Muscle of arm (tissue), 1 donor: ENCODE measurements at regions not wholly inside any gene's neighbourhood (a gene's known extent, or its start where the extent isn't known, plus 50 kb on each side); places are given as distances from the start of the nearest gene placed in this dataset.
A peak's percentile ranks its signal among the peaks of the same experiment; 100 is the strongest.
"Not testable (repeated sequence)": the region's sequence is repeated elsewhere in the genome, so short reads cannot be mapped to it uniquely, and the experiment has no call there.

Experiments
- DNase-seq: peaks from one replicate; pipeline ENCODE4 v3.0.0-alpha.2; 2013

DNA sequence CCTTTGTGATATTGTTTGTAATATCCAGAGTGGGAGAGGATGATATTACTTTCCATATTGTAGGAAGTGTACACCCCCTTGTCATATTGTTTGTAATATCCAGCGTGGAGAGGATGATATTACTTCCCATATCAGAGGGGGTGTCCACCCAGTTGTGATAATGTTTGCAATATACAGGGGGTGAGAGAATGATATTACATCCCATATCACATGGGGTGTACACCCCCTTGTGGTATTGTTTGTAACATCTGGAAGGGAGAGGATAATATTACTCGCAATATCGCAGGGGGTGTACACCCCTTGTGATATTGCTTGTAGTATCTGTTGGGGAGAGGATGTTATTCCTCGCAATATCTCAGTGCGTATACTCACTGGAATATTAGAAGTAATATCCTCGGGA is 61.5 kb downstream of the PRSS23 start:
- no peak for DNase-seq

DNA sequence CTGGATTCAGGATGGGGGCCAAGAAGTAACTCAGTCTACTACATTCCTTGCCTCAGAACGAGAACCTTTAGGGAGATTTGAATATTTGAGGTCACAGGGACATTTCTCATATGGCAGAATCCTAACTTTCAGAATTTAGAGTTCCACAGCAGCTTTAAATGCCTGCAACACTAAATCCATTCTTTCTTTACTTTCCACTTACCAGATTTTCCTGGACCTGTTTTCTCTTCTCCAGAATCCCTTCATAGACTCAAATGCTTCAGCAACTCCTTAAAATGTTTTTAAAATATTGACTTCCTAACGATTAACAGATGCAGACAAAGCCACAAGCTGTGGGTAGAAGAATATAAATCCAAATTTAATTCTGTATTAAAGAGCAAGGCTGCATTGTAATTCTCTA is 63.1 kb downstream of the PRSS23 start:
- DNase-seq = peak; percentile 32

DNA sequence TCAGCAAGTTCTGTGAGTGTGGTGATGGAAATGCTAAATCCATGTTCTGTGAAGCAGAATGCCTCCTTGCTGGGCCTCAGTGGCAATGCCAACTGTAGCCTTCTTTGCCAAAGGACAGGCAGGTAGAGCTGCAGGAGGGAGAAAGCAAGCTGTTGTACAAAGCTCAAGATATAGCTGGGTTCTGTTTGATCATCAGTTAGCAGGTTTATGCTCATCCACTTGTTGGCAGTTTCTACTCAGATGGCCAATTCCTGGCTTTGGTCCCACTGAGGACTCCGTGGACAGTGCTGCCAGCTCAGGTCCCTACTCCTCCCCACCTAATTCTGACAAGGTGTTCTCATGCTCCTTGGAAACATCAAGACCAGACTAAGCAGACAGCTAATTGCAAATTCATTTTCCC is 65.1 kb downstream of the PRSS23 start:
- DNase-seq = no peak

- DNase-seq = no peak
Observed at GRCh38 chr11:86869531-86869930, 69.2 kb downstream of the PRSS23 start.

GRCh38 chr11:86869966-86870570 is 69.7 kb downstream of the PRSS23 start:
- peak; percentile 87 for DNase-seq

GRCh38 chr11:86873573-86874083 is 73.3 kb downstream of the PRSS23 start:
- no peak for DNase-seq

DNA sequence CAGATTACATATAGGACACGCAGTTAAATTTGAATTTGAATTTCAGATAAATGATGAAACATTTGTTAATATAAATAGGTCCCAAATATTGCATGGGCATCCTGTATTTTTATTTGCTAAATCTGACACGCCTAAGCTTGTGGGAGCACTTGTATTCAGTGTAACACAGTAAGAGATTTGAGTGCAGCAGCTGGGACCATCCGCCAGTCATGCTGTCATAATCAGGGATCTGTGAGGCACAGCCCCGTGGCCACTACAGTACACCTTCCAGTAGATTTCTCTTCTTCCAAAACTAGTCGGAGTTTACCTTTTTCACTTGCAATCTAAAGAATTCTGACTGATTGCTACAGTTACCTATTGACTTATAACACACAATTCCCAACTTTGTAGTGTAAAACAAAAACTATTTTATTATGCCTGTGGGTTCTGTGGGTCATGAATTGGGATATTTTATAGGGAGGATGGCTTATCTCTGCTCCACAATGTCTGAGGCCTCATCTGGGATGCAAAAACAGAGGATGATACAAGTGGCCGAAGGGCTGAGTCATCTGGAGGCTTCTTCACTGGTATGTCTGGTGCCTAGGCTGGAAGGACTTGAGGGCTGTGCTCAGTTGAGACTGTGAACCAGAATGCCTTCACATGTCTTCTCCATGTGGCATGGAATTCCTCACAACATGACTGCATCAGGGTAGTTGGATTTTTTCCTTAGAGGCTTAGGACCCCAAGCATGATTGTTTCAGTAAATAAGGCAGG is 74.1 kb downstream of the PRSS23 start:
- DNase-seq = no peak

GRCh38 chr11:86876716-86877234 is 76.4 kb downstream of the PRSS23 start:
- no peak for DNase-seq

DNA sequence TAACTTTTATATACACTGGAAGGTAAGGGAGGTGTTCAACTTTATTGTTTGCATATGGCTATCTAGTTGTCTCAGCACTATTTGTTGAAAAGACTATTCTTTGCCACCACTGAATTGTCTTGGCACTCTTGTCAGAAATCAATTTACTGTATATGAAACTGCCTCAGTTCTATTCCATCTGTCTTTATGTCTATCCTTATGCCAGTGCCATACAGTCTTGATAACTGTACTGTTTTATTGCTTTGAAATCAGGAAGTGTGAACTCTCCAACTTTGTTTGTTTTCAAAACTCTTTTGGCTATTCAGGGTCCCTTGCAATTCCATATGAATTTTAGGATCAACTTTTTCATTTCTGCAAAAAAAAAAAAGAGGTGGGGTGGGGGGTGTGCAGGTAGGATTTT is 77.2 kb downstream of the PRSS23 start:
- DNase-seq = no peak

DNA sequence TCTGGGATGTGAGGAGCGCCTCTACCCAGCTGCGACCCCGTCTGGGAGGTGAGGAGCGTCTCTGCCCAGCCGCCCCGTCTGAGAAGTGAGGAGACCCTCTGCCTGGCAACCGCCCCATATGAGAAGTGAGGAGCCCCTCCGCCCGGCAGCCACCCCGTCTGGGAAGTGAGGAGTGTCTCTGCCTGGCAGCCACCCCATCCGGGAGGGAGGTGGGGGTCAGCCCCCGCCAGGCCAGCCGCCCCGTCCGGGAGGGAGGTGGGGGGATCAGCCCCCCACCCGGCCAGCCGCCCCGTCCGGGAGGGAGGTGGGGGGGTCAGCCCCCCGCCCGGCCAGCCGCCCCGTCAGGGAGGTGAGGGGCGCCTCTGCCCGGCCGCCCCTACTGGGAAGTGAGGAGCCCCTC is 76.0 kb downstream of the FZD4 start:
- not testable (repeated sequence) for DNase-seq

GRCh38 chr11:86885311-86885710 is 69.9 kb downstream of the FZD4 start:
- no peak for DNase-seq

GRCh38 chr11:86888164-86889000 is 66.8 kb downstream of the FZD4 start:
- no peak for DNase-seq

GRCh38 chr11:86889001-86889341 is 66.2 kb downstream of the FZD4 start:
- DNase-seq = no peak

- no peak for DNase-seq
Observed at GRCh38 chr11:86891036-86891435, 64.2 kb downstream of the FZD4 start.

GRCh38 chr11:86893235-86893634 is 62.0 kb downstream of the FZD4 start:
- DNase-seq = no peak
